ENCODE measurements at regions not wholly inside any gene's neighbourhood (a gene's known extent, or its start where the extent isn't known, plus 50 kb on each side); places are given as distances from the start of the nearest gene placed in this dataset.

GRCh38 chr11:96658436-96658835, 268.6 kb downstream of the JRKL start:
- TF ChIP-seq ELF4 (IDR thresholded peaks at IDR 0.05) (no peak), SUZ12 (IDR thresholded peaks at IDR 0.05) (no peak), ZNF384 (IDR thresholded peaks at IDR 0.05) (no peak), ARNT (IDR thresholded peaks at IDR 0.05) (no peak), FOXK2 (IDR thresholded peaks at IDR 0.05) (no peak)
